CD14-positive monocyte (primary cell): ENCODE measurements at regions not wholly inside any gene's neighbourhood (a gene's known extent, or its start where the extent isn't known, plus 50 kb on each side); places are given as distances from the start of the nearest gene placed in this dataset.

Source experiments
- DNase-seq, 3 donors: peaks; one replicate each; pipeline ENCODE4 v3.0.0-alpha.2; 2011 to 2022
- H2AFZ ChIP-seq: 2 replicates; pipeline ENCODE4 v1.6.0; 2012; ENCODE audit warnings: mild to moderate bottlenecking, low read depth, low read length, inconsistent platforms; ENCODE audit not compliant: insufficient read depth, poor library complexity, severe bottlenecking
- H3K27ac ChIP-seq, 2 donors: 1 replicate in 1 of 2; 2 replicates in 1 of 2; pipeline ENCODE4 v1.5.1; 2012 to 2013; ENCODE audit warnings: low read length in 2 of 2, control low read depth in 1 of 2, inconsistent platforms in 1 of 2, low read depth in 1 of 2, mild to moderate bottlenecking in 1 of 2
- H3K27me3 ChIP-seq, 2 donors: one replicate each; pipeline versions ENCODE4 v1.6.0 to v1.6.1; 2011 to 2013; ENCODE audit warnings: low read length in 2 of 2; ENCODE audit not compliant: control insufficient read depth in 2 of 2, insufficient read depth in 2 of 2
- H3K36me3 ChIP-seq, 2 donors: replicated peaks in 1 of 2; 1 replicate in 1 of 2; 2 replicates in 1 of 2; pipeline versions ENCODE4 v1.5.1 to v1.6.1; 2012 to 2013; ENCODE audit warnings: low read length in 2 of 2, control low read depth in 1 of 2, inconsistent platforms in 1 of 2, mild to moderate bottlenecking in 1 of 2; ENCODE audit not compliant: insufficient read depth in 2 of 2, control insufficient read depth in 1 of 2
- H3K4me1 ChIP-seq, 2 donors: 1 replicate in 1 of 2; 2 replicates in 1 of 2; pipeline versions ENCODE4 v1.5.1 to v1.6.1; 2012 to 2013; ENCODE audit warnings: low read length in 2 of 2, control low read depth in 1 of 2, inconsistent platforms in 1 of 2, mild to moderate bottlenecking in 1 of 2, moderate library complexity in 1 of 2; ENCODE audit not compliant: insufficient read depth in 2 of 2, control insufficient read depth in 1 of 2
- H3K4me2 ChIP-seq: replicated peaks from 2 replicates; pipeline ENCODE3; 2012; ENCODE audit warnings: low read length, moderate library complexity, mild to moderate bottlenecking; ENCODE audit not compliant: poor library complexity, severe bottlenecking; ENCODE audit errors: extremely low read depth
- H3K4me3 ChIP-seq, 3 experiments: fragments of 200-600 bp in 1 of 3; sonication (generic) in 1 of 3; replicated peaks in 1 of 3; 1 replicate in 2 of 3; 2 replicates in 1 of 3; pipeline ENCODE4 v1.5.1; 2011 to 2013; ENCODE audit warnings: low read length in 3 of 3, mild to moderate bottlenecking in 3 of 3, control low read depth in 2 of 3, low read depth in 2 of 3, inconsistent platforms in 1 of 3, moderate library complexity in 1 of 3
- H3K79me2 ChIP-seq: 2 replicates; pipeline ENCODE4 v1.6.0; 2012; ENCODE audit warnings: mild to moderate bottlenecking, control low read depth, inconsistent platforms, low read length, moderate library complexity; ENCODE audit not compliant: insufficient read depth
- H3K9ac ChIP-seq: 2 replicates; pipeline ENCODE4 v1.6.0; 2017; ENCODE audit warnings: low read length, mild to moderate bottlenecking; ENCODE audit not compliant: insufficient read depth, poor library complexity, severe bottlenecking
- H3K9me3 ChIP-seq, 2 donors: replicated peaks in 1 of 2; 1 replicate in 1 of 2; 2 replicates in 1 of 2; pipeline versions ENCODE4 v1.5.1 to v1.6.1; 2012 to 2013; ENCODE audit warnings: low read length in 2 of 2, control low read depth in 1 of 2; ENCODE audit not compliant: control insufficient read depth in 1 of 2, insufficient read depth in 1 of 2
- H4K20me1 ChIP-seq: 2 replicates; pipeline ENCODE4 v1.6.0; 2012; ENCODE audit warnings: mild to moderate bottlenecking, low read length, control low read depth, moderate library complexity; ENCODE audit not compliant: insufficient read depth
- H3K27ac Mint-ChIP-seq, 7 donors: one replicate each; pipeline ENCODE4 v1.8.0; 2020; ENCODE audit warnings: mild to moderate bottlenecking in 7 of 7, mixed read lengths in 7 of 7, moderate library complexity in 6 of 7, inconsistent platforms in 2 of 7
- H3K27me3 Mint-ChIP-seq, 3 donors: one replicate each; pipeline ENCODE4 v1.8.0; 2021 to 2022; ENCODE audit warnings: low read depth in 3 of 3, mild to moderate bottlenecking in 3 of 3, mixed read lengths in 3 of 3, moderate library complexity in 3 of 3, inconsistent platforms in 1 of 3
- H3K36me3 Mint-ChIP-seq, 2 donors: one replicate each; pipeline ENCODE4 v1.8.0; 2020; ENCODE audit warnings: mixed read lengths in 2 of 2, inconsistent platforms in 1 of 2, mild to moderate bottlenecking in 1 of 2
- H3K4me1 Mint-ChIP-seq: one replicate; pipeline ENCODE4 v1.8.0; 2020; ENCODE audit warnings: mild to moderate bottlenecking, mixed read lengths
- H3K4me3 Mint-ChIP-seq, 2 donors: one replicate each; pipeline ENCODE4 v1.8.0; 2020; ENCODE audit warnings: mild to moderate bottlenecking in 2 of 2, mixed read lengths in 2 of 2, moderate library complexity in 1 of 2
- H3K9me3 Mint-ChIP-seq, 7 donors: one replicate each; pipeline ENCODE4 v1.8.0; 2020 to 2022; ENCODE audit warnings: mixed read lengths in 7 of 7, mild to moderate bottlenecking in 6 of 7, moderate library complexity in 6 of 7, inconsistent platforms in 2 of 7
- CTCF ChIP-seq: fragments of 200-600 bp; IDR thresholded peaks from one replicate; pipeline ENCODE4 v1.8.0; 2022; ENCODE audit warnings: antibody characterized with exemption, mild to moderate bottlenecking
- WGBS: methylation state at CpG from one replicate; pipeline ENCODE4 v1.1.5; 2013; ENCODE audit warnings: missing lambda C conversion rate; ENCODE audit not compliant: insufficient coverage; 5-methylcytosine and 5-hydroxymethylcytosine counted together
- intact Hi-C, 2 donors: fragments of 100-400 bp; cut with micrococcal nuclease; formaldehyde crosslinking; loops; one replicate each; pipeline versions ENCODE4 v1.15.0 to v1.15.1; 2023

- Histone ChIP-seq H3K79me2 (no peaks in the 10 kb centered on the region), H3K9ac (no peak overlapping the region), H3K27me3 (no peaks in the 10 kb centered on the region), H4K20me1 (no peaks in the 10 kb centered on the region), H3K4me2 (no peak overlapping the region), H3K9me3 (peaks cover 15 to 16% of the 10 kb centered on the region in 2 donors), H2AFZ (no peak overlapping the region), H3K4me3 (no peak overlapping the region), H3K4me1 (peaks cover 58 to 60% of the 10 kb centered on the region in 2 donors), H3K27ac (no peak overlapping the region), H3K36me3 (no peaks in the 10 kb centered on the region)
- WGBS = no CpG with 5 or more reads among the region's 2 CpGs
- Mint-ChIP-seq H3K27me3 (peaks cover 0 to 2% (median 0%) of the 10 kb centered on the region in 3 donors), H3K9me3 (peaks cover 2 to 22% (median 18%) of the 10 kb centered on the region in 7 donors), H3K4me1 (peaks cover 58% of the 10 kb centered on the region), H3K4me3 (no peak overlapping the region), H3K36me3 (peaks cover 0 to 10% of the 10 kb centered on the region in 2 donors), H3K27ac (no peak overlapping the region)
- no peak for DNase-seq
- TF ChIP-seq CTCF = no peak
- intact Hi-C loops = no loop called here
These were observed 257.2 kb upstream of the THUMPD2 start for GRCh38 chr2:40036241-40036640.

- Histone ChIP-seq H3K4me3 (no peak overlapping the region), H3K9ac (no peak overlapping the region), H2AFZ (no peak overlapping the region), H3K27ac (no peak overlapping the region), H3K4me2 (no peak overlapping the region), H3K36me3 (no peaks in the 10 kb centered on the region), H4K20me1 (no peaks in the 10 kb centered on the region), H3K9me3 (peaks cover 15 to 16% of the 10 kb centered on the region in 2 donors), H3K27me3 (no peaks in the 10 kb centered on the region), H3K79me2 (no peaks in the 10 kb centered on the region), H3K4me1 (peaks cover 48 to 49% of the 10 kb centered on the region in 2 donors)
- Mint-ChIP-seq H3K36me3 (peaks cover 0 to 10% of the 10 kb centered on the region in 2 donors), H3K4me1 (peaks cover 52% of the 10 kb centered on the region), H3K27ac (no peak overlapping the region), H3K4me3 (no peak overlapping the region), H3K27me3 (no peaks in the 10 kb centered on the region), H3K9me3 (peaks cover 2 to 22% (median 18%) of the 10 kb centered on the region in 7 donors)
- DNase-seq = no peak
- TF ChIP-seq CTCF = no peak
- intact Hi-C loops = no loop called here
These were observed 255.7 kb upstream of the THUMPD2 start for GRCh38 chr2:40034801-40035200.
